IPS-NIHi11 (cell line): ENCODE measurements at regions not wholly inside any gene's neighbourhood (a gene's known extent, or its start where the extent isn't known, plus 50 kb on each side); places are given as distances from the start of the nearest gene placed in this dataset.

Experiments used
- DNase-seq: peaks from one replicate; pipeline ENCODE4 v3.0.0; 2012; ENCODE audit warnings: mixed read lengths, low spot score

DNA sequence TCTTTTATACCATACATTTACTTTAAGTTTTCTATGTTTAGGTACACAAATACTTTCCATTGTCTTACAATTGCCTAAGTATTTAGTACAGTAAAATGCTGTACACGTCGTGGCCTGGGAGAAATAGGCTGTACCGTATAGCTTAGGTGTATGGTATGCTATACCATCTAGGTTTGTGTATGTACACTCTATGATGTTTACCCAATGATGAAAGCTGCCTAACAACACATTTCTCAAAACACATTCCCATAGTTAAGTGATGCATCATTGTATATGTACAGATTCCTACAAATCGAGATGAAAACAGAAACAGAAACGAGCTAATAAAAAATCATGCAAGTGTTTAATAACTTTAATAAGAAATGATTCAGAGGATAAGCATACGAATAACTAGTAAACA, 51.6 kb downstream of the SPANXA2 start:
- no peak for DNase-seq

DNA sequence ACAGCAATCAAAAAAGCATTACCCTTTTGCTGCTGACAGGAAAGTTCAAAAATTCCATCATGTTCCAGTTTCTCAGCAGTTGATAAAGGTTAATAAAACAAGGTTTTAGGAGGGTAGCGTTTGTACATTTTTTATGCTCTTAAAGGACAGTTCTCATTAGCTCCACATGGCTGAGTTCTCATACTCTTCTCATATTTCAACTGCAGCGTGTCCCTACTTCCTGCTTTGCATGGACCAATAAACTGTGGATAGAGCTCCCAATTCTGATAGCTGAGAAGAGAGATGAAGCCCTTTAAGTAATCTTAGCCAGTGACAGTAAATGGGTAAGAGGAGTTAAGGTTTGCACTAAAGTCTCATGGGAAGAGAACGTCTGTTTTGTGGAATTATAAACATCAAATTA, 53.5 kb downstream of the SPANXA2 start:
- DNase-seq: peak; percentile 2
